Adrenal gland (tissue), 9 donors: ENCODE measurements at regions not wholly inside any gene's neighbourhood (a gene's known extent, or its start where the extent isn't known, plus 50 kb on each side); places are given as distances from the start of the nearest gene placed in this dataset.

Source experiments
- DNase-seq, 7 donors: peaks; one replicate each; pipeline ENCODE4 v3.0.0-alpha.2; 2019 to 2020
- H3K27ac ChIP-seq, 5 donors: fragments of 200-600 bp; sonication (generic) in 4 of 5; 1 replicate in 3 of 5; 2 replicates in 2 of 5; pipeline versions ENCODE4 v1.5.1 to v1.8.0; 2016 to 2020; ENCODE audit warnings: mild to moderate bottlenecking in 1 of 5
- H3K27me3 ChIP-seq: fragments of 200-600 bp; 2 replicates; pipeline ENCODE4 v1.8.0; 2021
- H3K36me3 ChIP-seq, 2 donors: fragments of 200-600 bp; replicated peaks in 1 of 2; 1 replicate in 1 of 2; 2 replicates in 1 of 2; pipeline versions ENCODE4 v1.5.1 to v1.8.0; 2018 to 2022
- H3K4me1 ChIP-seq, 2 donors: fragments of 200-600 bp; replicated peaks in 1 of 2; 1 replicate in 1 of 2; 2 replicates in 1 of 2; pipeline versions ENCODE4 v1.5.1 to v1.8.0; 2018 to 2021
- H3K4me3 ChIP-seq, 4 donors: fragments of 200-600 bp; sonication (generic) in 3 of 4; one replicate each; pipeline ENCODE4 v1.5.1; 2016 to 2018
- H3K9me3 ChIP-seq, 3 donors: fragments of 200-600 bp; sonication (generic) in 1 of 3; replicated peaks in 1 of 3; 1 replicate in 2 of 3; 2 replicates in 1 of 3; pipeline versions ENCODE4 v1.5.1 to v1.8.0; 2016 to 2021
- POLR2A ChIP-seq, 2 donors: fragments of 450-650 bp; IDR thresholded peaks; one replicate each; pipeline ENCODE4 v1.6.1; 2017; ENCODE audit warnings: antibody characterized with exemption in 2 of 2, mild to moderate bottlenecking in 2 of 2, moderate library complexity in 1 of 2
- WGBS, 4 donors: extraction: QIAGEN DNeasy Blood & Tissue Kit in 2 of 4; methylation state at CpG; one replicate each; pipeline versions ENCODE4 v1.1.5 to v1.1.7; 2013 to 2017; 5-methylcytosine and 5-hydroxymethylcytosine counted together
- intact Hi-C, 2 donors: fragments of 100-400 bp; cut with DNase I; formaldehyde crosslinking; loops; one replicate each; pipeline versions ENCODE4 v1.14.1 to v1.15.0; 2022 to 2023
- TF ChIP-seq, protein P1 (sequence below), 6 experiments: fragments of 450-650 bp in 4 of 6; fragments of 200-600 bp in 2 of 6; sonication (generic) in 1 of 6; IDR thresholded peaks; 1 replicate in 5 of 6; 2 replicates in 1 of 6; pipeline versions ENCODE4 v1.5.1 to v1.8.0; 2016 to 2021; ENCODE audit warnings: antibody characterized with exemption in 6 of 6, mild to moderate bottlenecking in 2 of 6, moderate library complexity in 1 of 6
- donor health status: healthy with polysubstance abuse.
- donor health status: Bipolar disorder and iron deficiency.
- donor health status: DM: yes; HTN: yes; CAD: no.
- donor health status: DM: no; HTN: no; CAD: no.
- donor health status: DM: no; HTN: no; CAD: no.

DNA sequence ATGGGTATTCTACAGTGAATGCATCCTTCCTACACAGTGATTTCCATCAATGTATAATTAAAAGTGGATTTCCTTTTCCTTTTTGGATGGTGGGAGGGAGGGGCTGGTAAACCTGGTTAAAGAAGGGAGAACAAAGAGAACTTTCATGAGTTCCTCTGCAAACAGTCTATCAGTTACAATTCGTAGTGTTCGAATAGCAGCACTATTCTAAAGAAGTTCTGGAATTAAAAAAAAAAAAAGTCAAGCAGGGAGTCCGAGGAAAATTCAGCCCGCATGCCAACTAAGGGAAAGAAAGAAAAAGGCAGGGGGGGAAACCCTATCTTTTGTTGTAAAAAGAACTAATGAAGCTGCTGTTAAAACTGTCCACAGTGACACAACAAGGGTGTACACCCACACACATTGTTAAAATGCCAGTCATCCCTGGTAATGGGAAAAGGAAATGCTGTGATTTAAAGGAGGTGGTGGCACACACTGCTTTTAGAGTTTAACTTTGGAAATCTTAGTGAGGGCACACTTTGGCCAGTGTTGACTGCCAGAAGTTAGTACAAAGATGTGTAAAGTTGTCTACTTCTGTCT is 521.2 kb downstream of the ZIC1 start:
- Histone ChIP-seq H3K27ac (no peak overlapping the region), H3K4me3 (no peak overlapping the region), H3K36me3 (no peaks in the 10 kb centered on the region), H3K27me3 (no peaks in the 10 kb centered on the region), H3K4me1 (no peaks in the 10 kb centered on the region), H3K9me3 (no peaks in the 10 kb centered on the region)
- WGBS, 4 donors: 51 to 65% (median 56%) methylated on average over 4 of the region's 4 CpGs
- no peak for TF ChIP-seq POLR2A (IDR thresholded peaks at IDR 0.05)
- TF ChIP-seq, protein P1, sequence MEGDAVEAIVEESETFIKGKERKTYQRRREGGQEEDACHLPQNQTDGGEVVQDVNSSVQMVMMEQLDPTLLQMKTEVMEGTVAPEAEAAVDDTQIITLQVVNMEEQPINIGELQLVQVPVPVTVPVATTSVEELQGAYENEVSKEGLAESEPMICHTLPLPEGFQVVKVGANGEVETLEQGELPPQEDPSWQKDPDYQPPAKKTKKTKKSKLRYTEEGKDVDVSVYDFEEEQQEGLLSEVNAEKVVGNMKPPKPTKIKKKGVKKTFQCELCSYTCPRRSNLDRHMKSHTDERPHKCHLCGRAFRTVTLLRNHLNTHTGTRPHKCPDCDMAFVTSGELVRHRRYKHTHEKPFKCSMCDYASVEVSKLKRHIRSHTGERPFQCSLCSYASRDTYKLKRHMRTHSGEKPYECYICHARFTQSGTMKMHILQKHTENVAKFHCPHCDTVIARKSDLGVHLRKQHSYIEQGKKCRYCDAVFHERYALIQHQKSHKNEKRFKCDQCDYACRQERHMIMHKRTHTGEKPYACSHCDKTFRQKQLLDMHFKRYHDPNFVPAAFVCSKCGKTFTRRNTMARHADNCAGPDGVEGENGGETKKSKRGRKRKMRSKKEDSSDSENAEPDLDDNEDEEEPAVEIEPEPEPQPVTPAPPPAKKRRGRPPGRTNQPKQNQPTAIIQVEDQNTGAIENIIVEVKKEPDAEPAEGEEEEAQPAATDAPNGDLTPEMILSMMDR (IDR thresholded peaks at IDR 0.05): no peak
- DNase-seq: no peak
- intact Hi-C loops: no loop called here

DNA sequence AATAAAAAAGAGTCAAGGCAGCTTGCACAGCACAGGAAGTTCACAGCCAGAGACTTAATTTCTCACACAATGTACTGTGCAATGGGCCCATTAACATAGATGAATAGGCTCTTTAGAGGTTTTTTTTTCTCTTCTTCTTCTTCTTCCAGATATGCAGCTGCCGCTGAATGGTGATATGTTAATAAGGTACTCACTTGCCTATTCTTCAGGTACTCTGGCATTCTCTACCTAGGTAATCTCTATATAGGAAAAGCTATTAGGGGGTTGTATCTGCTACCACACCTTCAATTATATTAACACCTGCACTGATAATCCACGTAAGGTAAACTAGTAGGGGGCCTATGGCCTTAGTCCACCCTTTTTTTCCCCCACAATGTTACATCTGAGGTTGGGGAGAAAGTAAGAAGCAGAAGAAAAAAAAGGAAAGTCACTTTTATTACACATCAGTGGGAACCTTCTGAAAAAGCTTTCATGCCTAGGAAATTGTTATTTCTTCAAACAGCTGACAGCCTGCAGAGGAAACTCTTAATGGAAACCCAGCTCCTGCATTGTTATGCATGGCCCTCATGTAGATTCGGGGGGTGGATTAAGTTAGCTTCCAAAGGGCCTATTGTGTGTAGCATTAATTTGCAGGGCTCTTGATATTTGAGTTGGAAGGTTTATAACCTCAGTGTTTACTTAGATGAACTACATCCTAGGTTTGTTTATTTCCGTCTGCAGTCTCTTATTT is 525.5 kb downstream of the ZIC1 start:
- no peak for TF ChIP-seq POLR2A (IDR thresholded peaks at IDR 0.05)
- TF ChIP-seq, protein P1 (IDR thresholded peaks at IDR 0.05): no peak
- Histone ChIP-seq H3K4me1 (no peaks in the 10 kb centered on the region), H3K27ac (no peak overlapping the region), H3K9me3 (no peaks in the 10 kb centered on the region), H3K27me3 (no peaks in the 10 kb centered on the region), H3K4me3 (no peak overlapping the region), H3K36me3 (no peaks in the 10 kb centered on the region)
- DNase-seq: no peak
- WGBS, 4 donors: 53 to 62% (median 54%) methylated on average over 4 of the region's 4 CpGs
- intact Hi-C loops: no loop called here

DNA sequence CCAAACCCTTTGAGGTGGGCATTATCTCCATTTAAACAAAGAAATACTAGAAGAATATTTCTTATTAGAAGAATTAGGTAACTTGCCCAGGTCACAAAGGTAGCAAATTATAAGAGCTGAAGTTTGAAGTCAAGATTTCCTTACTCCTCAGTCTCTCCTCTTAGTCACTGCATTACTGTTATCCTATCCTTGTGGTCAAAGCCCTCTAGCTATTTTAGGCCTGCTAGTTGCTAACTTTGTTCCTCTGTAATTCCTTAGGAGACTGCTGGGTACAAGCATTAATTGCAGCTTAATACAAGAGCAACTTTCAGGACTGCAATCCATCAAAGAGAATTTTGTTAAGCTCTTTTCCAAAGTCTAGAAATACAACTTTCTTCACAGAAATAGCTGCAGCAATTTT is 528.2 kb downstream of the ZIC1 start:
- H3K27me3 ChIP-seq: no peaks in the 10 kb centered on the region
- TF ChIP-seq, protein P1 (IDR thresholded peaks at IDR 0.05): no peak
- TF ChIP-seq POLR2A (IDR thresholded peaks at IDR 0.05): no peak
- H3K4me3 ChIP-seq: no peak overlapping the region
- DNase-seq: no peak
- H3K4me1 ChIP-seq: no peaks in the 10 kb centered on the region
- no peaks in the 10 kb centered on the region for H3K36me3 ChIP-seq
- H3K27ac ChIP-seq: no peak overlapping the region
- intact Hi-C loops: no loop called here
- H3K9me3 ChIP-seq: no peaks in the 10 kb centered on the region

DNA sequence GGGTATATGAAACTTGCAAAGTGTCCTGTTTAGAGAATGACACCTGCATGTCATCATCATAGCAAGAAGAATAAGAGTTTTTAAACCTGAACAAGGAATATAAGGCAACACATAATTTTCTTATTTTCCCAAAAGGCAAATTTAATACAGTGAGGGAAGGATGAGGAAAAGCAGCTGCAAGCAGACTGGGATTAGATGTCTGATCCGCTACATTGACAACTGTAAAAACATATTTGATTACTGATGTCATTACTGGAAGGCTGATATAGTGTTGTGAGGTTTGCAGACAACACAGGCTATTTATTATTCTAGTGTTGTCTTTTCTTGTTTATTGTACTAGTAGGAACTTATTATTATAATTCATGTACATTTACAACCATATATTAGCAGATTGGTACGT is 528.7 kb downstream of the ZIC1 start:
- no peaks in the 10 kb centered on the region for H3K27me3 ChIP-seq
- intact Hi-C loops: no loop called here
- H3K9me3 ChIP-seq: no peaks in the 10 kb centered on the region
- TF ChIP-seq POLR2A (IDR thresholded peaks at IDR 0.05): no peak
- TF ChIP-seq, protein P1 (IDR thresholded peaks at IDR 0.05): no peak
- H3K4me3 ChIP-seq: no peak overlapping the region
- 82 to 93% (median 88%) methylated on average over 2 of the region's 2 CpGs for WGBS, 4 donors
- no peaks in the 10 kb centered on the region for H3K36me3 ChIP-seq
- no peaks in the 10 kb centered on the region for H3K4me1 ChIP-seq
- DNase-seq: no peak
- no peak overlapping the region for H3K27ac ChIP-seq
